Right renal pelvis (tissue), 4 donors: ENCODE measurements at regions not wholly inside any gene's neighbourhood (a gene's known extent, or its start where the extent isn't known, plus 50 kb on each side); places are given as distances from the start of the nearest gene placed in this dataset.

Experiments
- DNase-seq, 4 donors: peaks; one replicate each; pipeline ENCODE4 v3.0.0-alpha.2; 2013; ENCODE audit warnings: low read depth in 4 of 4, low spot score in 3 of 4, missing footprints in 1 of 4

DNA sequence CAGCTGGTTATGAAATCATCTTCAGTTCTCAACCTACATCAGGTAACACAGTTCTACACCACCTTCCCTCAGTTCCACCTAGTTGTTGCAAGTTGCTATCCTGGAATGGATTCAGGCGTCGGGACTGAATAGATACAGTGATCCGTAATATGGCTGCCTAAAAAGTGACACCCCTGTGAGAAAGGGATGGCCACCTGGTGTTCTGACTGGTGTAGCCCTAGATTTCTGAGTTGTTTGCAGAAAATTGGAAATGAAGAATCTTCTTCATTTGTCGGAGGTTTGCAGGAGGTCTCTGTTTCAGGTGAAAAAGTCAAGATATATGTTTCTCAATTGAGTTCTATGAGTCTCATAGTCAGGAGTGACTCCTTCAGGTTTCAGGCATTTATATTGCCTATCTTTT is 225.8 kb upstream of the ELAC2 start:
- no peak for DNase-seq

DNA sequence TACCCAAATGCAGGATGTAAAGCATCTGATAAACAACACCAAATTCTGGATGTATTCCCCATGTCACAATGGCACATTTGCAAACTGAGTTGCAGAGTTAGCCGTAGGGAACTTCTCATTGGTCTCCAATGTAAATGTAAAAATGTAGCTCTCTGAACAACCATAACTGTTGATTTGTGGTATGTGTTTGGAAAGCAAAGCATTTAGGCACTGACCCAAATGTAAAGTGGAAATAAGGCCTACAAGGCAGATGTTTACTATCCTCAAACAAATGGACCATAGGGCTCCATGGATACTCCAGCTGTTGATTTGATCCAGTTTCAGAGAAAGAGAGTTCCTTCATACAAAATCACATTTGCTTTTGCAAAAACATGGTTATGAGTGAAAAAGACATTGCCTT is 223.0 kb upstream of the ELAC2 start:
- DNase-seq = no peak

DNA sequence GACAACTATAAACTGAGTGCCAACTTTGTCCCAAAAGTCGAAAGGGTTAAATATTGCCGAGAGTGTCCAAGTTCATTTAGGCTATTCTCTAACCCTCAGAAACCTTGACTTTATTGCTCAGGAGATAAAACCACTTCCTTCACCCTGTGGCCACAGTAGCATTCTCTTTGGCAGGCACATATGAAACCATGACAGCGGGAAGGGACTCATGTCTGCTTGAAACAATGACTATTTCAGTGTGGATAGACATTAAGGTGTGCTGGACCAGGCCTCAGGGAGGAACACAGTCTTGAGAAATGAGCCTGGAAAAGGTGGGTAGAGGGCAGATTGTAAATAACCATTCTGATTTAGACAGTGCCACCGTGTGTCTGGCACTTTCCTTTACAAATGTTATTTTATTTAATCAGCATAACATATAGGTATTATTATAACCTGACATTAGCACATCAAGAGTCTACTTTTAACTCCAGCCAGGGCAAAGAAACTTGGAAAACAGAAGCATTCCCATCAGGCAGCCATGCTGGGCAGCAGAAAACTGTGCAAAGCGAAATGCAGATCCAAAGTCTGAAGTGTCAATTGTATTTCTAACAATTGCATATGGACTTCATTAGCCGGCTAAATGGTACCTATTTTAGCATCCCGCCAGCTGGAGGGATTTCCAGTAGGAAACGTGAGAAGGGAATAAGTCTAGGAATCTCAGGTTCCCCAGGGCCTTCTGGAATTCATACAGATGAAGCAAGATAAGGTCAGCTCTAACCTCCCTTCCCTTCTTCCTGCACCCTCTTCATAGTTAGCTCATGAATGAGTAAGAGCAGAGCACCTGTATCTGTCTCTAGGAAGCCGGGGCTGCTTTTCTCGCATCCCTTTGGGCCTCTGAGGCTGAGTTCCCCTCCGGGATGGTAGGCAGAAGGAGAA is 212.8 kb upstream of the ELAC2 start:
- DNase-seq = no peak

DNA sequence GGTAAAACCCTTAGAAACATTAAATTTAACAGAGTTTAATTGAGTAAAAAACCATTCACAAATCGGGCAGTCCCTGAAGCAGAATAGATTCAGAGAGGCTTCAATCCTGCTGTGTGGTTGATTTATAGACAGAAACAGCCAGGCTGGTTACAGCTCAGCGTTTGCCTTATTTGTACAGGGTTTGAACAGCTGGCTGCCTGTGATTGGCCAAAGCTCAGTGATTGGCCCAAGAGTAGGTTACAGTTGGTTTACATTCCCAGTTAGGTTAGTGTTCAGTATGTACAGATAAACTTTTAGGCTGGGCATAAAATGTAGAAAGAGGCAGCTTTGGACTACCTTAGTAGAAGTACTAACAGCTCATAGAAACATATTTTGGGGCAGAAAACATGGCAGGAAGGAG is 210.4 kb upstream of the ELAC2 start:
- DNase-seq = no peak

DNA sequence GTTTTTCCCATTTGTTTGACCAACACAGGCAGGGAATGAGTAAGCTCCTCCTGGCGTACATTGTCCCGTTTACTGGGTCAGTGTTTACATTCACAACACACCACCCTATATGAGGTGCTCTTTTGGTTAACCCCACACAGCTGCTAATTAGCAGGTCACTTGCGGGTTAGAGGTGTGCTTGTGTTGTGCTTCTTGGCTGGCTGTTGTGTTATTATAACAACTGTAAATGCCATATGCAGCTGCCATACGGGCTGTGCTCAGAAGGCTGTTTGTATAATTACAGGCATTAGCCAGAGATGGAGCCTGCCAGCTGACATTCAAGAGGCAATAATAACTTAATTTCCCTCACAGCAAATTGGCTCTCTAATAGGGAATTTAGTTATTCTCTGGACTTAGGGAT is 205.1 kb upstream of the ELAC2 start:
- DNase-seq = no peak

DNA sequence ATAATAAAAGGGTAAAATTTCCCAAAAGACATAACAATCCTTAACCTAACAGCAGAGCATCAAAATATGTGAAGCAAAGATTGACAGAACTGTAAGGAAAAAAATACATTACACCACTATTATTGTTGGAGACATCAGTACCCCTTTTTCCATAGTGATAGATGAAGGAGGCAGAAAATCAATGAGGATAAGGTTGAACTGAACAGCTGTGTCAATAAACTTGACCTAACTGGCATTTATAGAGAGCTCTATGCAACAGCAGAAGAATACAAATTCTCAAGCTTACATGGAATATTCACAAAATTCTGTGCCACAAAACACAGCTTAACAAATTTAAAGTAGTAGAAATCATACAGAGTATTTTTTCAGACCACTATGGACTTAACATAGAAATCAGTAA is 195.0 kb upstream of the ELAC2 start:
- DNase-seq = no peak

DNA sequence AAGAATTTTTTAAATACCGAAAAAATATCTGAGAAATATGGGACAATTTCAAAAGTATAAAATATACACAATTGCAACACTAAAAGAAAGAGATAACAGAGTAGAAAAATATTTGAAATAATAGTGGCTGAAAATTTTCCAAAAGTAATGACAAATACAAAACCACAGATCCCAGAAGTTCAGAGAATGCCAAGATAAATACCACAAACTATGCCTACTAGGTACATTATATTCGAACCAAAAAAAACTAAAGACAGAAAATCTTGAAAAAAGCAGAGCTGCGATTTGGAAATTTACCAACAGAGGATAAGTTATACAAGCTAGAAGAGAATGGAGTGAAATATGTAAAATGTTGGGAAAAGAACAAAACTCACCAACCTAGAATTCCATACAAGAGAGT is 191.3 kb upstream of the ELAC2 start:
- no peak for DNase-seq

DNA sequence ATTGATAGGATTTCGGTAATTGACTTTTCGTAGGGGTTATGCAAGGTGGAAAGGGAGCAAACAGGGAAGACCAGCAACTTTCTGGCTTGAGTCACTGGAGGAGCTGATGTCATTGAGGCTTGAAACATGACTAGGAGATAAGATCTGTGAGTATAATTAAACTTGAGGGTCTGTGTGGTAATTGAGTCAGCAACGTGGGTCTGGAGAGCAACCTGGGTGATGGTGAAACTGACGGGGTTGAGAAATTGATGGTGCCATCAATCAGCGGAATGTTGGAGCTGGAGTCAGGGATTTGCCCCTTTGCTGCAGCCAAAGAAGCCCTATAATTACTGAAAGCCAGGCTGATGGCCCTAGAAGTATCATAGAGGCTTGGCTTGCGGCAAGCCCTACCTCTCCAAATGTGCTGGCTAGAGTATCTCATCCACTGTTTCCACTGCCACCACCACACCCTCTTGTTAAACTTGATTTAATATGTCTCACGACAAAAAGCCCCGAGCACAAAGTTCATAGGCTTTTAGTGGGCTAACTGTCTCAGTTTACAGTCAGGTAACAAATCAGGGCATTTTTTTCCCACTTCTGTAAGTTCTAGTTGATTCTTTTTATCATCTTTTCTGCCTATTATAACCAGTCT is 186.9 kb upstream of the ELAC2 start:
- no peak for DNase-seq

DNA sequence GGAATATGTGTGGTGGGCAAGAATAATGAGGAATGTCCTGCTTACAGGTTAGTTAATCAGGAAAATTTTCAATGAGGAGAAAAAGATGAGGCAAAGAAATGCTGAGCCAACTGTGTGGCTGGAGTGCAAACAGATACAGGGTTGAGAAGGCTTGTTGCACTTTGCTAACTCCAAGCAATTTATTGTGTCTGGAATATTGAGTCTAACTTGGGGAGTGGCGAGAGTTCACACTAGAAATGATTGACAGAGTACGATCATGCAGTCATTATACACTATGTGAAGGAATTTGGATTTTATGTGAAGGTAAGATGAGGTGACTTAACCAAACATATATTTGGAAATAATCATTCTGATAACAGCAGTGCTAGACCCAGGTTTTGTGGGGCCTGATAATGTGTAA is 185.0 kb upstream of the ELAC2 start:
- DNase-seq = no peak

DNA sequence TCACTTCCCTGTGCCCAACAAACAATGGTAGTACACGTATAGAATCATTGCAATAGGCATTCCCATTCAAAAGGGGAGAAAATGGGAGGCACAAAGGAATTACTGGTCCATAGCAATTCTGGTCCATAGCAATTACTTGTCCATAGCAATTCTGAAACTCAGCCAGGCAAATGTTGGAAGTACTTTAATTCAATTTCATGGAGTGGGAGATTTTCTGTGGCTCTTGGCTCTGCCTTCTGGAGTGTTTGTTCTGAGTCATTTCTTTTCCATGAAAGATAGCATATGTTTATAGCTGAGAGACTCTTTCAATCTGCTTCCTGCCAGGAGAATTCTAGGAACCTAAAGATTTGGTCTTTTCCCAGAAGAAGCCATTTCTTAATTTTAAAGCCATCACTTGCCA is 182.8 kb upstream of the ELAC2 start:
- no peak for DNase-seq

DNA sequence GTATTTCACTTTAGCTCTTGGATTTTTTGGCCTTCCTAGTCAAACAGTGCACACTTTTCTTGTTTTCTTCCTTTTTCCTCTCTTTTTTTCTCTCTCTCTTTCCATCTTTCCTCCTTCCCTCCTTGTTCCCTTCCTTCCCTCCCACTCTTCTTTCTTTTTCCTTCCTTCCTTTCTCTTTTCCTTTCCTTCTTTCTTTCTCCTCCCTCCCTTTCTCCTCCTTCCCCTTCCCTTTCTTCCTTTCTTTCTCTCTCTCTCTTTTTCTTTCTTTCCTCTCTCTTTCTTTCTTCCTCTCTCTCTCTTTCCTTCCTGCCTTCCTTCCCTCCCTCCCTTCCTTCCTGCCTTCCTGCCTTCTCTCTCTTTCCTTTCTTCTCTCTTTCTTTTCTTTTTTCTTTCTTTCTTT is 181.6 kb upstream of the ELAC2 start:
- DNase-seq = no peak

DNA sequence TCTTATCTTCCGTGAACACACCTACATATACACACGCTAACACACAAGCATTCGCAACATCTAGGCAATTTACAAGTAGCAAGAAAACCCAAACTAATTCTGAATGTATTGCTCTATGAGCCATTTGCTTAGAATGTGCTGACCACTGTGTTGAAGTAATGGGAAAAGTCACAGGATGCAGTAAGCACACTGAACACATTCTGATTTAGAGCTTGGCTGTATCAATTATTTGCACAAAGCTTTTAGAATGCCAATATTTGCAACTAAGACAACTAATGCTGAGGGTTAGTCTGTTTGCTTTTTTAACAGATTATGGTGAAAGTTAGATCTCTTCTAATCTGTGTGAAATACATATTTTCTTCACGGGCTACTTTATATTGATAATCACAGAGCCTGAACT is 179.8 kb upstream of the ELAC2 start:
- no peak for DNase-seq

DNA sequence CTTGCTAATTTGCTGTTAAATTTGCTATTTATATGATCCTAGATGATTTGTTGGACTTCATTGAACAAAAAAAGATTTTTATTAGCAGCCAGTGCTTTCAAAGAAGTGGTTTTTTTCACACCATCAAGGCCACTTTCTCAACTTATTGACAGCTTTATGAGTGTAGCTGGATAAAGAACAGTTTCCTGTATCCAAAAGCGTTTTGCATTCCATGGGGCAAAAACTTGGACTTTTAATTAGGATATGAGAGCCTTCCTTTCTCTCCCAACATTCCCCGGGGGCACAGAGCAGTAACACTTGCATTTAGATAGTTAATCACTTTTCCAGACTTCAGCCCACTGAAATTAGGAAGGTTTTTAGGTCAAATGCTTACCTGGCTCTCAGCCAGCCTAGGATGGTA is 177.1 kb upstream of the ELAC2 start:
- DNase-seq = no peak

DNA sequence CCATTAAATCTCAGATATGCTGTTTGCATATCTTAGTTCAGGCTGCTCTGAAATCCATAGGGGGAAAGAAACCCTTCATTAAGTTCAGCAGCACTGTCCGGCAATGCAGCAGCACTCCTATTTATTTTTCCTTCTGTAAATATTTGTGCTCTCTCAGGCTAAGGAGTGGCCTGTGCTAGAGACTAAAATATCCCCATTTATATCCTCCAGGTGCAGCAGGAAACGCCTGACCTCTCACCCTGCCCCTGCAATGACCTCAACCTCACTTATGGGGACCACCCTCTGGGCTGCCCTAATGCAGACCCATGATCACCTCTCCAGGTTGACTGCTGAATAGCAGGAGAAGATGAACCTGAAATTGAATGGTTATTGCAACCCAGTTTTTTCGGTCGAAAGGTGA is 165.0 kb upstream of the ELAC2 start:
- DNase-seq = no peak

DNA sequence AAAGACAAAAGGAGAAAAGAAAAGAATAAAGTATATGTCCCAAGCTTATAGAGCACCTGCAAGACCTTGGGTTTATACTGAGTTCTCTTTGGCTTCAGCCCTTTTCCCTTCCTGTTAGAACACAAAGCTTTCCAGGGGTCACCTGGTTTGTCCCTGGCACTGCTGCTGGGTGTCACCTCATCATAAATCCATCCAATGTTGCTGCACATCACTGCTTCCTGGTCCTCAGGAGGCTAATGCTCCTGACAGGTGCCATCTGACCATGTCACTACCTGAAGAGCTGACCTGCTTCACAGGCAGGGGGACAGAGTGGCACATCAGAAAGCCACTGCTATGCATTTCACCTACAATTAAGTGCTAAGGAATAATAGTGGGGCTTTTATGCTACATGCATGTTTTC is 164.6 kb upstream of the ELAC2 start:
- no peak for DNase-seq

DNA sequence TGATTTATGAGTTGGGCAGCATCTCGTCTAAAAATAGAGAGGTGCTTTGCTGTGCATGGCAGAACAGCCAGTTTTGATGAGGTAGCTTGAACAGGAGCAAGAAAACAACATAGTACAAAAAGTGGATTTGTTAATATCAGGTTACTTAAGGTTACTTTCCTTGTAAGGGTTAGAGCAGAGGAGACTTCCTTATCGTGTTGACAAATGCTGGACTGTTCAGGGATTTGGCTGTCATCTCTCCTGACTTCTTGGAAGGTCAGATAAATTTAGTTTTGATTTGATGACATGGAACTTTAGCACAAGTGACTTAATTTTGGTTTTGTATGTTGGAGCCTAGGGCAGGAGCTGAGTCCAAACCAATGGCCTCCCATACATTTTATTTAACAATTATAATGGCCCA is 163.9 kb upstream of the ELAC2 start:
- no peak for DNase-seq

DNA sequence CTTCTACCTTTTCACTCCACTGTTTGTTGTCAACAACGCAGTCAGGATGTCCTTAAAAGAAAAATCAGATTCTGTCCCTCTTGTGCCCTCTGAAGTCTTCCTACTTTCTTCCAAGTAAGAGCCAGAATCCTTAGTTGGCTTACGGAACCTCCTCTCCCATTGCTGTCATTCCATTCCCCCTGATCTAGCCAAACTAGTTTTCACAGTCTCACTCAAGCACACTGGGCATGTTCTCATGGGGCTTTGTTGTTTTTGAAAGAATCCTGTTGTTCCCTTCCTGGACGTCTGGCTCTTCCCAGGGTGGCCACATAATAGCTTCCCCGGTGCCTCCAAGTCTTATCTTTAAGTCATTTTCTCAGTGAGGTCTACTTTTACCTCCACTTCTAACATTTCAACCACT is 158.6 kb upstream of the ELAC2 start:
- DNase-seq = no peak

DNA sequence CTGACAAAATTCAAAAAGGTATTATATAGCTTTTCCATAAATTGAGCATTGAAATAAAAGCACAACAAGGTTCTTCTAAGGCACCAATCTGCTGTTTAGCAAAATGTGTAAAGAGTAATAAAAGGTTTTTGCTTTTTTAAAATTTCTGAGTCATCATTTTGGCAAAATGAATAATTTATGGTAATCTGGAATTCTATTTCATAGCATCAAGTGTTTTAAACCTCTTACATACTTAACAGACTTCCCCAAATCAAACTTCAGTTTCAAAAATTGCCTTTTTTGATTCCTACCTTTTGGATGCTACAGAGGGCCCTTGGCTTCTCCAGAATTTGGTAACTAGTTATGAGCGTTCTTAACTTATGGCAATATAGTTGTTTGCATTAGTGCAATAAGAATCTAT is 154.0 kb upstream of the ELAC2 start:
- DNase-seq = no peak

DNA sequence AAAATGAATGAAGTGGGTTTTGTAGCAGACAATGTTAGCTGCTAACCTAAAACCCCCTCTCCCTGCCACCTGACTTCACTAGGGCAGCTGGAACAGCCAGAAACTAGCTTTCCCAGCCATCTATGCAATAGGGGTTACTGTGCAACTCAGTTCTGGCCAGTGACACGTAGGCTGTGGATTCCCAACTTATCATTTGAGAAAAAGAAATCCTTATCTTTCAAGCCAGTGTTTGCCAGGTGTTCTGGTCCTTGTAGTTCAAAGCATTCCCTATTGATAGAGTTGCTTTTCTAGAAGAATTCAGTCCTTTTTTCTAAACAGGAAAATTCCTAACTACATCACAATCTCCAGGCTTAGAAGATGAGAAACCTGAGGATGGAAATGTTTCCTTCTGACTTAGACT is 144.5 kb upstream of the ELAC2 start:
- no peak for DNase-seq

DNA sequence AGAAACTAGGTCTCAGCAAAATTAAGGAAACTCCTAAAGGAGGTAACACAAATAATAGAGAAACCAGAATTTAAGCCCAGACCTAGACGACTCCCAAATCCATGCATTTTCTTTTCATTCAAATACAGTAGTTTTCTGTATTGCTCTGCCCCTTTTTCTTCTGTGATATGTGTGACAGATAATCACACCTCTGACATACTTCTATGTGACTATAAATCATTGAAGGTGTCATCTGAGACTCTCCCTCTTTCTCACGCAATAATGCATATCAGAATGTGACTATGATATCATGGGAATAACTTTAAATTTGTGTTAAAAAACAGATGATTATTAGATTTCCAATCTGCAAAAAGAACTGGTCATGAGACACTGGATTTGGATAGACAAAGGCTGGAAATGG is 143.0 kb upstream of the ELAC2 start:
- no peak for DNase-seq

DNA sequence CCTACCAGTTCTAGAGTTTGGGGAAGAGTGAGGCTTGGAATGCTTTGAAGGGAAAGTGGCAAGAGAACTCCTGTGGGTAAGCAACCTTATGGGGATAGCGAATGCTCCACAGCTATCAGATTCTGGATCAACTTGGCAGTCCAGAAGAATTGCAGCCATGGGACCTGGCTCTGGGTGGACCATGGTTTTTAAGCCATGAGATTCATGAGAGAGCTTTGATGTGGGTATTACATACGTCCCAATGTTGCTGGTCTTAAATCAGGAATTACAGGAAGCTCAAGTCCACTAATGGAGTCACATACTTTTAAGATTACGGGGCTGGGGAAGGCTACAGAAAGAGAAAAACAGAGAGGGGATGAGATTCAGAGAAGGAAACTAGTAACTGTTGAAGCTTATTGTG is 142.5 kb upstream of the ELAC2 start:
- DNase-seq = no peak

DNA sequence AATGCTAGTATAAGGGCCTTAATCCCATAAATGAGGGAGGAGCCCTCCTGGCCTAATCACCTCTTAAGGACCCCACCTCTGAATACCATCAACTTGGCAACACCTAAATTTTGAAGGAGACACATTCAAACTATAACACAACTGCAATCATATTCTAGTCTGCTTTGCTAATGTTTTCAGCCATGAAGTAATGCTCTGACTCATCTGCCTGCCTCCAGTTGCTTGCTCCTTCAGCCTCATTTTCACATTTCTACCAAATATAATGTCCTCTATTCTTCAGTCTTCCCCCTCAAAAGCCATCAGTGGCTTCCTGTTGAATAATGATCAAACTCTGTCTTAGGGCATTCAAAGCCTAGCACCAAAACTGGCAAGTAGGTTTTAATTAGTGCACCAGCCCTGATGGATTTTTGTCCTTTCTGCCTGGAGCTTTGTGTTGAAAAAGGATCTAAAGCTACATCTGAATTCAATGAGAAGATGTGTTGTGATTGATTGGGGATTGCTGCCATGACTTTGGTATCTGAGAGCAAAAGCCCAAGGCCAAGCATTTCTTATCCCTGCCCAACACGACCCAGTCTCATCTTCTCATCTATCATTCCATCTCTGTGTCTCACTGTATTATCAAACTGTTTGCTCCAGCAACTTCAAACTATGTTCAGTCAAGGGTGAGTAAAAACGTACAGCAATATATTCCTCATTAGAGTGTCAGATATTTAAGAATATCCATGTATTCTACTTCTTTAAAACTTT is 140.8 kb upstream of the ELAC2 start:
- DNase-seq = no peak
